CD4-positive, CD25-positive, alpha-beta regulatory T cell (primary cell): ENCODE measurements at regions not wholly inside any gene's neighbourhood (a gene's known extent, or its start where the extent isn't known, plus 50 kb on each side); places are given as distances from the start of the nearest gene placed in this dataset.
A peak's percentile ranks its signal among the peaks of the same experiment; 100 is the strongest.
"Not testable (repeated sequence)": the region's sequence is repeated elsewhere in the genome, so short reads cannot be mapped to it uniquely, and the experiment has no call there.

Experiments
- ATAC-seq, 2 donors: fragments of 150-1000 bp; cut with Tn5 transposase; one replicate each; pipeline ENCODE4 v1.10.0; 2021; ENCODE audit warnings: low read depth in 2 of 2, moderate number of reproducible peaks in 2 of 2, moderate library complexity in 1 of 2
- DNase-seq, 3 donors: peaks; one replicate each; pipeline versions ENCODE4 v3.0.0 to v3.0.0-alpha.2; 2012 to 2022; ENCODE audit warnings: mixed read lengths in 1 of 3
- H3K27ac ChIP-seq: one replicate; pipeline ENCODE4 v1.7.0; 2013; ENCODE audit warnings: mild to moderate bottlenecking, low read length; ENCODE audit not compliant: insufficient read depth, poor library complexity, severe bottlenecking
- H3K27me3 ChIP-seq: one replicate; pipeline ENCODE4 v1.7.0; 2013; ENCODE audit warnings: low read length; ENCODE audit not compliant: control insufficient read depth, insufficient read depth
- H3K36me3 ChIP-seq: one replicate; pipeline ENCODE4 v1.7.0; 2013; ENCODE audit warnings: mild to moderate bottlenecking, low read length, moderate library complexity; ENCODE audit not compliant: control insufficient read depth, insufficient read depth
- H3K4me1 ChIP-seq: 2 replicates; pipeline ENCODE4 v1.7.0; 2013; ENCODE audit warnings: mild to moderate bottlenecking, low read length; ENCODE audit not compliant: insufficient read depth, control insufficient read depth, poor library complexity, severe bottlenecking
- H3K4me3 ChIP-seq: one replicate; pipeline ENCODE4 v1.7.0; 2013; ENCODE audit warnings: low read depth, mild to moderate bottlenecking, low read length, moderate library complexity
- H3K9me3 ChIP-seq, 2 experiments: 1 replicate in 1 of 2; 2 replicates in 1 of 2; pipeline ENCODE4 v1.7.0; 2013; ENCODE audit warnings: low read length in 2 of 2, mild to moderate bottlenecking in 1 of 2, moderate library complexity in 1 of 2; ENCODE audit not compliant: control insufficient read depth in 2 of 2
- H3K27ac Mint-ChIP-seq, 3 donors: one replicate each; pipeline ENCODE4 v1.8.0; 2020 to 2022; ENCODE audit warnings: mild to moderate bottlenecking in 3 of 3, mixed read lengths in 3 of 3, moderate library complexity in 2 of 3
- H3K27me3 Mint-ChIP-seq: one replicate; pipeline ENCODE4 v1.8.0; 2022; ENCODE audit warnings: mild to moderate bottlenecking, mixed read lengths
- H3K36me3 Mint-ChIP-seq: one replicate; pipeline ENCODE4 v1.8.0; 2020; ENCODE audit warnings: mixed read lengths
- H3K4me1 Mint-ChIP-seq, 4 donors: one replicate each; pipeline ENCODE4 v1.8.0; 2020 to 2022; ENCODE audit warnings: mixed read lengths in 4 of 4, mild to moderate bottlenecking in 1 of 4
- H3K4me3 Mint-ChIP-seq, 4 donors: one replicate each; pipeline ENCODE4 v1.8.0; 2020 to 2022; ENCODE audit warnings: mild to moderate bottlenecking in 4 of 4, mixed read lengths in 4 of 4, moderate library complexity in 3 of 4
- H3K9me3 Mint-ChIP-seq, 7 donors: one replicate each; pipeline ENCODE4 v1.8.0; 2020 to 2022; ENCODE audit warnings: mixed read lengths in 7 of 7, mild to moderate bottlenecking in 3 of 7, moderate library complexity in 2 of 7

- H3K27ac ChIP-seq, H3K4me3 Mint-ChIP-seq, H3K27ac Mint-ChIP-seq, H3K4me3 ChIP-seq, ATAC-seq, H3K27me3 Mint-ChIP-seq, DNase-seq, H3K4me1 ChIP-seq, H3K9me3 ChIP-seq, H3K9me3 Mint-ChIP-seq, H3K27me3 ChIP-seq: not testable (repeated sequence)
- H3K36me3 Mint-ChIP-seq, result peaks cover 40% of the 10 kb centered on the region
- peaks cover 4 to 21% (median 18%) of the 10 kb centered on the region in 4 donors for H3K4me1 Mint-ChIP-seq
- peaks cover 48% of the 10 kb centered on the region for H3K36me3 ChIP-seq
Measured at GRCh38 chr22:25458631-25459030, 105.8 kb upstream of the GRK3 start.

DNA sequence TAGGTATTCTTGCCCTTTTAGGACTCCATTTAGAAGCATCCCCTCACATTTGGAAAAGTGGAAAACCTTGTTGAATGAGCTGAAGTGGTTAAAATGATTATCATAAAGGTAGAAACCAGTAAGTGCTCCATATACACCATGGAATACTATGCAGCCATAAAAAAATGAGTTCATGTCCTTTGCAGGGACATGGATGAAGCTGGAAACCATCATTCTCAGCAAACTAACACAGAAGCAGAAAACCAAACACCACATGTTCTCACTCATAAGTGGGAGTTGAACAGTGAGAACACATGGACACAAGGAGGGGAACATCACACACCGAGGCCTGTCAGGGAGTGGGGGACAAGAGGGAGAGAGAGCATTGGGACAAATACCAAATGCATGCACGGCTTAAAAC is 103.8 kb upstream of the GRK3 start:
- not testable (repeated sequence) for H3K9me3 Mint-ChIP-seq, H3K9me3 ChIP-seq, H3K27me3 ChIP-seq, H3K27ac ChIP-seq, H3K4me1 ChIP-seq, DNase-seq, H3K27ac Mint-ChIP-seq, H3K27me3 Mint-ChIP-seq, H3K4me1 Mint-ChIP-seq, H3K4me3 Mint-ChIP-seq, ATAC-seq, H3K4me3 ChIP-seq
- H3K36me3 ChIP-seq, result peaks cover 40% of the 10 kb centered on the region
- H3K36me3 Mint-ChIP-seq, result peaks cover 35% of the 10 kb centered on the region

- H3K4me1 Mint-ChIP-seq, result peaks cover 0 to 9% (median 6%) of the 10 kb centered on the region in 4 donors
- no peak overlapping the region for H3K4me3 ChIP-seq
- no peak overlapping the region for H3K4me3 Mint-ChIP-seq
- H3K27ac Mint-ChIP-seq, result no peak overlapping the region
- no peaks in the 10 kb centered on the region for H3K9me3 Mint-ChIP-seq
- no peaks in the 10 kb centered on the region for H3K4me1 ChIP-seq
- H3K27me3 Mint-ChIP-seq, result no peaks in the 10 kb centered on the region
- ATAC-seq, result no peak
- H3K27me3 ChIP-seq, result no peaks in the 10 kb centered on the region
- peaks cover 39% of the 10 kb centered on the region for H3K36me3 Mint-ChIP-seq
- peaks cover 40% of the 10 kb centered on the region for H3K36me3 ChIP-seq
- DNase-seq, result no peak
- H3K9me3 ChIP-seq, result no peaks in the 10 kb centered on the region
- H3K27ac ChIP-seq, result no peak overlapping the region
Measured at GRCh38 chr22:25461301-25461700, 103.2 kb upstream of the GRK3 start.

- peaks cover 35% of the 10 kb centered on the region for H3K36me3 ChIP-seq
- DNase-seq (peak; percentile 49 to 82 (median 59)), ATAC-seq (peak; percentile 86 to 91)
- H3K9me3 Mint-ChIP-seq, H3K27me3 Mint-ChIP-seq, H3K4me1 Mint-ChIP-seq, H3K4me1 ChIP-seq, H3K27me3 ChIP-seq, H3K9me3 ChIP-seq, H3K27ac ChIP-seq, H3K4me3 ChIP-seq: not testable (repeated sequence)
- Mint-ChIP-seq H3K36me3 (peaks cover 39% of the 10 kb centered on the region), H3K4me3 (peak overlapping the region in 1 of 4 donors; percentile 49), H3K27ac (peak overlapping the region in 1 of 3 donors; percentile 44)
Measured at GRCh38 chr22:25462474-25463346, 101.8 kb upstream of the GRK3 start.

DNA sequence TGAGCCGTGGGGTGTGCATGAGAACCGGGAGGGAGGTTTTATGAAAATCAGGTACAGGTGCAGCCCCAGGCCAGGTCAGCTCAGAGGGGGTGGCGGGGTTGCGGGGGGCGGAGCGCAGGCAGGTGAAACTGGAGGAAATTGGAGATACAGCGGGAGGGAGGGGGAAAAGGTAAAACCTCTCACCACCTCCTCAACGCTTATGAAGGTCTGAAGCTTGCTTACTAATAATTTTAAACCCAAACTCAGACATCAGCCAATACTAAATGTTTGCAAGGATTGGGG is 101.2 kb upstream of the GRK3 start:
- not testable (repeated sequence) for H3K4me1 Mint-ChIP-seq, H3K27ac Mint-ChIP-seq, H3K27ac ChIP-seq, ATAC-seq, H3K4me3 ChIP-seq, H3K27me3 ChIP-seq, H3K4me1 ChIP-seq, H3K9me3 Mint-ChIP-seq, H3K27me3 Mint-ChIP-seq, DNase-seq, H3K9me3 ChIP-seq, H3K4me3 Mint-ChIP-seq
- peaks cover 34% of the 10 kb centered on the region for H3K36me3 ChIP-seq
- H3K36me3 Mint-ChIP-seq, result peaks cover 39% of the 10 kb centered on the region

GRCh38 chr22:25464326-25464725 is 100.1 kb upstream of the GRK3 start:
- H3K27me3 ChIP-seq, H3K4me1 ChIP-seq, H3K27me3 Mint-ChIP-seq, DNase-seq, H3K9me3 ChIP-seq, H3K4me3 Mint-ChIP-seq, H3K4me1 Mint-ChIP-seq, H3K9me3 Mint-ChIP-seq, H3K4me3 ChIP-seq, H3K27ac ChIP-seq, ATAC-seq, H3K27ac Mint-ChIP-seq: not testable (repeated sequence)
- peaks cover 35% of the 10 kb centered on the region for H3K36me3 Mint-ChIP-seq
- H3K36me3 ChIP-seq, result peaks cover 24% of the 10 kb centered on the region

GRCh38 chr22:25465949-25466348 is 98.5 kb upstream of the GRK3 start:
- H3K36me3 Mint-ChIP-seq, result peaks cover 22% of the 10 kb centered on the region

GRCh38 chr22:25472382-25472781 is 92.1 kb upstream of the GRK3 start:
- no peaks in the 10 kb centered on the region for H3K4me1 ChIP-seq
- no peak for ATAC-seq
- Mint-ChIP-seq H3K9me3 (no peaks in the 10 kb centered on the region), H3K27me3 (no peaks in the 10 kb centered on the region), H3K4me3 (no peak overlapping the region), H3K4me1 (peaks cover 0 to 4% (median 1%) of the 10 kb centered on the region in 4 donors), H3K36me3 (peaks cover 28% of the 10 kb centered on the region), H3K27ac (no peak overlapping the region)
- no peaks in the 10 kb centered on the region for H3K9me3 ChIP-seq
- H3K27ac ChIP-seq, result no peak overlapping the region
- no peaks in the 10 kb centered on the region for H3K36me3 ChIP-seq
- H3K27me3 ChIP-seq, result no peaks in the 10 kb centered on the region
- no peak for DNase-seq
- H3K4me3 ChIP-seq, result no peak overlapping the region

More at GRCh38 chr22:25465949-25466348, 98.5 kb upstream of the GRK3 start:
- Histone ChIP-seq H3K36me3 (peaks cover 9% of the 10 kb centered on the region), H3K27me3 (no peaks in the 10 kb centered on the region), H3K27ac (no peak overlapping the region), H3K4me1 (no peaks in the 10 kb centered on the region), H3K4me3 (no peak overlapping the region), H3K9me3 (no peaks in the 10 kb centered on the region)
- no peaks in the 10 kb centered on the region for H3K9me3 Mint-ChIP-seq
- H3K4me1 Mint-ChIP-seq, result peaks cover 0 to 3% (median 2%) of the 10 kb centered on the region in 4 donors
- H3K4me3 Mint-ChIP-seq, result no peak overlapping the region
- DNase-seq (no peak), ATAC-seq (no peak)
- no peaks in the 10 kb centered on the region for H3K27me3 Mint-ChIP-seq
- H3K27ac Mint-ChIP-seq, result no peak overlapping the region
